NCI-H2029 (cell line): ENCODE measurements at regions not wholly inside any gene's neighbourhood (a gene's known extent, or its start where the extent isn't known, plus 50 kb on each side); places are given as distances from the start of the nearest gene placed in this dataset.
"Not testable (repeated sequence)": the region's sequence is repeated elsewhere in the genome, so short reads cannot be mapped to it uniquely, and the experiment has no call there.

Source experiments
- DNase-seq: peaks from one replicate; lab custom pipeline; 2025; lab: John Stamatoyannopoulos, UW

DNA sequence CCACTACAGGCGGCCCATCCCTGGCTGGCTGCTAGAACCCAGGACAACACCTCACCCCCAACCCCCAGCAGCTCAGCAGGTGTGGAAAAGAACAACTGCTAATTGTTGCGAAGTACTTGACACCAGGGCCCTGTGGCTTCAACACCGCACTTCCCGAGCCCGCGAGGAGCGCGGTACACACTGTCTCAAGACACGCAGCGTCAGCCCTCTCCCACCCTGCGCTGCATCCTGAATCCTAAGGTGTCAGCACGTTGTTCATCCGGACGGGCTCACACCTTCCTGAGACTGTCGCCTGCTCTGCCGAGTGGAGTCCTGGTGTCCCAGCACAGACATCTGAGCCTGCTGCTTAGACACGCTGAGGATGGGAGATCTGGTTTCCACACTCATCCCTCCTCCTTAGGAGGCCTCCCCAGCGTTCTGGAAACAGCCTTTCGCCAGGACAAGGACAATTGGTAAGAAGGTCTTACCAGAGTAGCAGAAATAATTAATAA, 1336.2 kb downstream of the BRD1 start:
- no peak for DNase-seq

DNA sequence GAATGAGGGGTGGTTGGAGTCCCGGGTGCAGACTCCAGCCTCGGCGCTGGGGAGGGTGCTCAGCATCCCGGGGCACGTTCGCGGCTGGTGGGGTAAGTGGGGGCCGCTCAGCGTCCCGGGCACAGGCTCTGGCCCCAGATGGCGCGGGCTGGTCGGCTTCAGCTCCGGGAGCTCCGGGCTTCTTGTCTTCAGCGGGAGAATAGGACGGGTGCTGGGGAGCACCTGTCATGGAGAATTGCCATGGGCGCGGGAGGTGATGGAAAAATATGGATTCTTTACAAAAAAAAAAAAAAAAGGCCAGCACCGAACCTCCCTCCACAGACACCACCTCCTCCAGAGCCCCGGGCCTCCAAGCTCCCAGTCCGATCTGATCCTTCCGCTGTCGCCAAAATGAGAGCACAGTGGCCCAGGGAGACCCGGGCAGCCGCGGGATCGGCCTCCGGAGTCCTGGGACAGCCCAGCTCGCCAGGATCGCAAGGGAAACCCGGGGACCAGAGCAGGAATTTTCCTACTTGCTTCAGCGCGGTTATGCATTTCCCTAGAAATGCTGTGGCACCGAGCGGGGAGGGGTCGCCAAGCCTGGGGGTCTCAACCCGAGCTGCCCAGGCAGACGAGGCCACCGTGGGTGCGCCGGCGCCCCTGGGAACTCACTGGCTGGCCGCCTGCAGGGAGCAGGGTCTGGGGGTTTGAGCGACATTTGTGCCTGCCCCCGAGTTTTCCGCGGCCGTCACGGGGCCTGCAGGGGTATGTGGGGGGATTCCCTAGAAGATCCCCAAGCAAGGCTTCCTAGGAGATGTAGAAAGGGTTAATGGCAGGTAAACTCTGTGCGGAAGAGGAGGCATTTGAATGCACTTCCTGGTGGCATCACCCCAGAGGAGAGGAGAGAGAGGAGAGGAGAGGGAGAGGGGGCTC, 1336.9 kb downstream of the BRD1 start:
- DNase-seq = no peak

GRCh38 chr22:48489551-48490499, 1337.8 kb downstream of the BRD1 start:
- no peak for DNase-seq

DNA sequence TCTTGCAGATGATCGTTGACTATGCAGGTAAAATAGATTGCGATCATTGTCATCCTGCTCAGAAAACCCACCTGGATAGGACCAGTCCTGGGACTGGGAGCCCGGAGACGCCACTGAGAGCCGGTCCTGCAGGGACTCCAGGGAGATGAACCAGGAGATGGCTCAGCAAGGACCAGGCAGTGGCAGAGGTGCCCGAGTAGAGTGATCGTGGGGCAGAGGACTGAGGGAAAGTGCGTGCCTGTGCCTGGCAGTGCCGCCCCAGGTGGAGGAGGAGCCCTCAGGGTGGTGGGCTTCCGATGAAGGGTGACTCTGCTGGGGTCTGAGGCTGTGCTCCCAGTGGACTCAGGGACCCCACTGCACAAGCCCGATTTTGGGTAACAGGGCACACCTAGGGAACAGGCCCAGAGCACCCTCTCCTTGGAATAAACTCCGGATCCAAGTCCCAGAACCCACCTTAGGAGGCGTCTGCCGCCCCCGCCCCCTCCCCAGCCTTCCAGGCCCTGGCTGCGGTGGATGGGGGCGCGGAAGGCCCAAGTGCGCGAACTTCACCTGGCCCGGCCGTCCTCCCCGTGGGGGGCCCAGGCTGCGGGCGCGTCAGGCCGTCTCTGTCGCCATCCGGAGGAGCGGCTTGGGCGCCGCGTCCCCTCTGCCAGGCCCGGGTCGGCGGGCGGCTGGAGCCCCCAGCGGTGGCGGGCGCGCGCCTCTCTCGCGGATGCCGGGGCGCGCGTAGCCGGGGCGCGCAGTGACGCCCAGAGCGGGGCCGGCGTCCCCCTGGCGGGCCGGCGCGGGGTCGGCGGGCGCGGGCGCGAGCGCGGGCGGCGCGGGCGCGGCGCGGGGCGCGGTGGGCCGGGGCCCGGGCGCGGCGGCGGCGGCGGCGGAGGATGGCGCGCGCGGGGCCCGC, 1338.8 kb downstream of the BRD1 start:
- DNase-seq = no peak

DNA sequence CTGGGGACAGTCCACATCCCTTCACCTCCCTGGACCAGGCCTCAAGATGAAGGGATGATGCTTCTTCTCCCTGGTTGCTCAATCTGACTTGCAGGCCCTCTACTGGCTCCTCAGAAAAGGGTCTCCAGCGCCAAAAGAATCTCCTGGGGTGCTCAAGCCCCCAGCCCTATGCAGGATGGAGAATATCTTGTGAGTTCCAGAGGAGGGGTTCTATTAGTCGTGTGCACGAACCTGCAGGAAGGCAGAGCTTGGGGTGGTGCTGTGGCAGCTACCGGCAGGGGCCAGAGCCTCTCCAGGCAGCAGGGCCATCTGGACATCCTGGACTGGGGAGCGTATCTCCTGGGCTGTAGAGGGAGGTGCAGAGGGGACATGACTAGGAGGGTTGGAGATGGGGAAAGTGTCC, 1339.5 kb downstream of the BRD1 start:
- DNase-seq = no peak

DNA sequence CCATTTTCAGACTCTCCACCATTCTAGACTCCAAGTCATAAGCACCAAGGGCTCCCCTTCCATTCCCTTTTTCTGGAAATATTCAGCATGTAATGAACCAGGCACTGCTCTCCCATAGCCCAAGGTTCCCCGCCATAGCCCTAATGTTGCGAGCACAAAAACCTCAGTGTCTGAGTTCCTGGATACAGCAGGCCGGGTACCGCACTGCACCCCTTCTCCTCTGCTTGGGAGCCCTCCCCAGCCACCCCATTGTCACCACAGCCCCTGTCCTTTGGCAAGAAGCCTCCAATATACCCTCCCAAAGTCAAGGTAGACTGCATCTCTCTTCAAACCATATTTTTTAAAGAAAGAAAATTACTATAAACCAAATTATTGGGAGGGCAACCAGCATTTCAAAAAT, 1341.1 kb downstream of the BRD1 start:
- no peak for DNase-seq

DNA sequence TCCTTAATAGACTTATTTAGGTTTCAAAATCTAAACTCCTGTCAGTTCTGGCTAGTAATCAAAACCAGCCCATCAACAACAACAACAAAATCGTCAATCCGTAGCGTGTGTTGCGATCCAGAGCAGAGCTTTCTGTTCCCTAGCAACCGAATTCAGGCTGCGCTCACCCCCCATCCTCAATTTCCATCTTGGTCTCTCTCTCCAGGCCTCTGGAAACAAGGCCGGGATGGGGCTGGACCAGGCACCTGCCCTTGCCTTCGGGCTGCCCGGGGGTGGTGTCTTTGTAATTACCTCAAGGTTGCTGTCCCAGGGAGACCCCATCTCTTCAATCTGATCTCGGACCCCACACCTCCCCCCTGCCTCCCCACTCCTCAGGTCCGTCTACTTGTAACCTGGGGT, 1341.5 kb downstream of the BRD1 start:
- DNase-seq = no peak

- peak; percentile 17 for DNase-seq
Measured at GRCh38 chr22:48485149-48486133, 1342.2 kb downstream of the BRD1 start.

- DNase-seq = no peak
Measured at GRCh38 chr22:48483764-48484528, 1343.7 kb downstream of the BRD1 start.

DNA sequence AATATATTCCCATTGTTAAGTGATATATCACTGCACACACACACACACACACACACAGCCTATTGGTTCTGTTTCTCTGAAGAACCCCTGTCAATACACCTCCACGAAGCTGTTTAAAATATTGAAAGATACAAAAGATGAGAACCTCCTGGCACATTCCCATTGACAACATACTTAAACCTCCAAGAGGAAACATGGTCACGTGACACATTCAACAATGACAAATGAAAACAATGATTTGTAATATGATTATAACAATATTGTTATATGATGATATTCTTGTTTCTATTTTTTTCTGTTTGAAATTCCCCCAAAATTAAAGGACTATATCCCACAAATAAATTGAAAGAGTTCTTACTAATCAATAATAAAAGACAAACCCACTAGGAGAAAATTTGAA, 1344.9 kb downstream of the BRD1 start:
- peak; percentile 66 for DNase-seq

DNA sequence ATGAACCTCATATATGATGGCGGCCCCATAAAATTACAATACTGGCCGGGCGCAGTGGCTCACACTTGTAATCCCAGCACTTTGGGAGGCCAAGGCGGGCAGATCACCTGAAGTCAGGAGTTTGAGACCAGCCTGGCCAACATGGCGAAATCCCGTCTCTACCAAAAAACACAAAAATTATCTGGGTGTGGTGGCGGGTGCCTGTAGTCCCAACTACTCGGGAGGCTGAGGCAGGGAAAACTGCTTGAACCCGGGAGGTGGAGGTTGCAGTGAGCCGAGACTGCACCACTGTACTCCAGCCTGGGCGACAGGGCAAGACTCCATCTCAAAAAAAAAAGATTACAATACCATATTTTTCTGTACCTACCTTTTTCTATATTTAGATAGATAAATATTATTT, 1345.5 kb downstream of the BRD1 start:
- DNase-seq = not testable (repeated sequence)

DNA sequence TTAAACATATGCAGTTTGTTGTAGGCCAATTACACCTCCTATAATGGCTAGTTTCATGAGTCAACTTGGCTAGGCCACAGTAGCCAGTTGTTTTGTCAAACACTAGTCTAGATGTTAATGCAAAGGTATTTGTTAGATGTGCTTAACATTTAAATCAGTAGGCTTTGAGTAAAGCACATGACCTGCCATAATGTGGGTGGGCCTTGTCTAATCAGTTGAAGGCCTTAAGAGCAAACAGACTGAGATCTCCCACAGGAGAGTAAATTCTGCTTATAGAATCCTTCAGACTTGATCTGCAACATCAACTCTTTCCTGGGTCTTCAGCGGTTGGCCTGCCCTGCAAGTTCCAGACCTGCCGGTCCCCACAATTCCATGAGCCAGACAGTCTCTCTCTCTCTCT, 1345.9 kb downstream of the BRD1 start:
- DNase-seq = no peak

- no peak for DNase-seq
Measured at GRCh38 chr22:48478529-48479265, 1349.0 kb downstream of the BRD1 start.

DNA sequence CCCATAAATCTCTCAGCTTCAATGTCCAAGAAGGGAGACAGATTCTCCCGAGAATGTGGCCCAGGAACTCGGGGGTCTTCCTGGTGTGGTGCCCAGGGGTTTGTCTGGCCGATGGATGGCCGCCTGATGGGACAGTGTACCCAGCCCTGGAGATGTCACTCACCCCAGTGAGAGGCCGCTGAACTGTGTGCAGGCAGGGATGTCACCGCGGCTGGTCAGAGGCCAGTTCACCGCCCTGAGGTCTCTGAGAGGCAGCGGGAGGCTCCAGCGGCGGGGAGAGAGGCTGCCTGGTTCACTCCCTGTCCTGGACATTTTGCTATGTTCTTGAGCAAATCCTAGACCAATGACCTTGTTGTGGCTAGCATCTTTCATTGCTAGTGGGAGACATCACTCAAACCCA, 1349.5 kb downstream of the BRD1 start:
- DNase-seq = no peak

- no peak for DNase-seq
Measured at GRCh38 chr22:48477031-48477721, 1350.5 kb downstream of the BRD1 start.

- no peak for DNase-seq
Measured at GRCh38 chr22:48476577-48476976, 1351.1 kb downstream of the BRD1 start.

GRCh38 chr22:48475661-48476345, 1351.9 kb downstream of the BRD1 start:
- no peak for DNase-seq

GRCh38 chr22:48474881-48475280, 1352.8 kb downstream of the BRD1 start:
- DNase-seq = no peak
